ENCODE measurements at regions not wholly inside any gene's neighbourhood (a gene's known extent, or its start where the extent isn't known, plus 50 kb on each side); places are given as distances from the start of the nearest gene placed in this dataset.

GRCh38 chr11:116240710-116241109 is 532.1 kb downstream of the BUD13 start:
- TF ChIP-seq NFIC (IDR thresholded peaks at IDR 0.05) = no peak
- TF ChIP-seq, protein P1, sequence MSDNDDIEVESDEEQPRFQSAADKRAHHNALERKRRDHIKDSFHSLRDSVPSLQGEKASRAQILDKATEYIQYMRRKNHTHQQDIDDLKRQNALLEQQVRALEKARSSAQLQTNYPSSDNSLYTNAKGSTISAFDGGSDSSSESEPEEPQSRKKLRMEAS (IDR thresholded peaks at IDR 0.05) = no peak
- no peak for TF ChIP-seq ZBTB7A (IDR thresholded peaks at IDR 0.05; ENCODE audit: low read depth)
- TF ChIP-seq, protein P2, sequence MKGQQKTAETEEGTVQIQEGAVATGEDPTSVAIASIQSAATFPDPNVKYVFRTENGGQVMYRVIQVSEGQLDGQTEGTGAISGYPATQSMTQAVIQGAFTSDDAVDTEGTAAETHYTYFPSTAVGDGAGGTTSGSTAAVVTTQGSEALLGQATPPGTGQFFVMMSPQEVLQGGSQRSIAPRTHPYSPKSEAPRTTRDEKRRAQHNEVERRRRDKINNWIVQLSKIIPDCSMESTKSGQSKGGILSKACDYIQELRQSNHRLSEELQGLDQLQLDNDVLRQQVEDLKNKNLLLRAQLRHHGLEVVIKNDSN (IDR thresholded peaks at IDR 0.05) = no peak
- no peak for TF ChIP-seq TEAD4 (IDR thresholded peaks at IDR 0.05)
- no peak for TF ChIP-seq FOXM1 (IDR thresholded peaks at IDR 0.05; ENCODE audit: borderline replicate concordance, low read depth)
- TF ChIP-seq CEBPB (IDR thresholded peaks at IDR 0.05) = no peak
- no peak for TF ChIP-seq TCF12 (IDR thresholded peaks at IDR 0.05; ENCODE audit: low read depth)

DNA sequence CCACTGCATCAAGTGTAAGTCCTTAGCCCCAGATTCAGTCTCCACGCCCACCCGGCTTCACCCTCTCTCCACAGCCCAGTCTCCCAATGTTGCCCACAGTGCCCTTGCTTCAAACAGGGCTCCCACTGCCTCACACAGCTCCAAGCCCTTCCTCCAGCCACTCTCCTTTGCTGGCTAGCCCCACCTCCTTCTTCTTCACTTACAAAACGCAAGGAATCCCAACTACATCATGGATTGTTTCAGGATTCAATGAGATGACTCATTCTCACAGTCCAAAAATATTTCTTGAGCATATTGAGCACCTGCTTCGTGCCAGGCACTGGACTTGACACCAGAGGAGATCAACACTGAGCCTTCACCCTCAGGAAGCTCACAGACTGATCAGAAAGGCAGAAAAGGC is 533.5 kb downstream of the BUD13 start:
- TF ChIP-seq, protein P1 (IDR thresholded peaks at IDR 0.05) = no peak
- TF ChIP-seq TAF1 (IDR thresholded peaks at IDR 0.05; ENCODE audit: low read depth) (no peak), CEBPB (IDR thresholded peaks at IDR 0.05) (no peak), TCF12 (IDR thresholded peaks at IDR 0.05; ENCODE audit: low read depth) (no peak), NFIC (IDR thresholded peaks at IDR 0.05) (no peak), TEAD4 (IDR thresholded peaks at IDR 0.05) (no peak), RAD21 (IDR thresholded peaks at IDR 0.05; ENCODE audit: low read depth) (no peak), EGR1 (IDR thresholded peaks at IDR 0.05) (no peak), FOXM1 (IDR thresholded peaks at IDR 0.05; ENCODE audit: borderline replicate concordance, low read depth) (no peak), EP300 (IDR thresholded peaks at IDR 0.05; ENCODE audit: borderline replicate concordance) (no peak), YY1 (IDR thresholded peaks at IDR 0.05; ENCODE audit: low read depth) (no peak)

- no peak for TF ChIP-seq TAF1 (IDR thresholded peaks at IDR 0.05; ENCODE audit: low read depth)
- TF ChIP-seq, protein P2 (IDR thresholded peaks at IDR 0.05) = no peak
Measured at GRCh38 chr11:116234989-116235568, 537.7 kb downstream of the BUD13 start.

GRCh38 chr11:116233561-116233960 is 539.2 kb downstream of the BUD13 start:
- TF ChIP-seq, protein P2 (IDR thresholded peaks at IDR 0.05) = no peak
- TF ChIP-seq CREB1 (IDR thresholded peaks at IDR 0.05; ENCODE audit: low read depth) (no peak), CEBPB (IDR thresholded peaks at IDR 0.05) (no peak), TEAD4 (IDR thresholded peaks at IDR 0.05) (no peak), EGR1 (IDR thresholded peaks at IDR 0.05) (no peak), EP300 (IDR thresholded peaks at IDR 0.05; ENCODE audit: borderline replicate concordance) (no peak), TCF12 (IDR thresholded peaks at IDR 0.05; ENCODE audit: low read depth) (no peak), FOXM1 (IDR thresholded peaks at IDR 0.05; ENCODE audit: borderline replicate concordance, low read depth) (no peak), ZBTB7A (IDR thresholded peaks at IDR 0.05; ENCODE audit: low read depth) (no peak)
- TF ChIP-seq, protein P1 (IDR thresholded peaks at IDR 0.05) = no peak

DNA sequence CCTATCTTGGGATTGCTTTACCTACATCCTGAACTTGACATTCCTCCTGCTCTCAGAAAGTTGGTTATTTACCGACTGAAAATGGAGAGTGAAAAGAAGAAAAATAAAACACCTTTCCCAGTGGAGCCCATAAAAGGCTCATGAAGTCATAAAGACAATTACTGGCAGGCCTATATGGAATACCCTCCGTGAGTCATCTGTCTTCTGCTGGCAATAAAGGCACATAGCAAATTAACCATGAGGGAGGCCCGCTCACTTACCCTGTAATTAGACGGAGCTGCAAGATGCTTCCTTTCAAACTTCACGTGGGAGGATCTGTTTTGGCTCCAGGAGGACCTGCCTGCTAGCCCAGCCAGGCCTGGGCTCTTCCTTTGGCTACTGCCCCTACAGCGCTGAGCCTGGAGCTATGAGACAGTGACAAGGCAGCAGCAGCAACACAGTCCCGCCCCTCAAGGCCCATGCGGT is 540.4 kb downstream of the BUD13 start:
- TF ChIP-seq RAD21 (IDR thresholded peaks at IDR 0.05; ENCODE audit: low read depth) (no peak), TCF12 (IDR thresholded peaks at IDR 0.05; ENCODE audit: low read depth) (no peak), YY1 (IDR thresholded peaks at IDR 0.05; ENCODE audit: low read depth) (no peak), FOXM1 (IDR thresholded peaks at IDR 0.05; ENCODE audit: borderline replicate concordance, low read depth) (no peak), NFIC (IDR thresholded peaks at IDR 0.05) (no peak), ZBTB7A (IDR thresholded peaks at IDR 0.05; ENCODE audit: low read depth) (no peak), TAF1 (IDR thresholded peaks at IDR 0.05; ENCODE audit: low read depth) (no peak), EP300 (IDR thresholded peaks at IDR 0.05; ENCODE audit: borderline replicate concordance) (no peak), CREB1 (IDR thresholded peaks at IDR 0.05; ENCODE audit: low read depth) (no peak), TEAD4 (IDR thresholded peaks at IDR 0.05) (no peak), CEBPB (IDR thresholded peaks at IDR 0.05) (no peak), EGR1 (IDR thresholded peaks at IDR 0.05) (no peak)
- TF ChIP-seq, protein P2 (IDR thresholded peaks at IDR 0.05) = no peak
- TF ChIP-seq, protein P3, sequence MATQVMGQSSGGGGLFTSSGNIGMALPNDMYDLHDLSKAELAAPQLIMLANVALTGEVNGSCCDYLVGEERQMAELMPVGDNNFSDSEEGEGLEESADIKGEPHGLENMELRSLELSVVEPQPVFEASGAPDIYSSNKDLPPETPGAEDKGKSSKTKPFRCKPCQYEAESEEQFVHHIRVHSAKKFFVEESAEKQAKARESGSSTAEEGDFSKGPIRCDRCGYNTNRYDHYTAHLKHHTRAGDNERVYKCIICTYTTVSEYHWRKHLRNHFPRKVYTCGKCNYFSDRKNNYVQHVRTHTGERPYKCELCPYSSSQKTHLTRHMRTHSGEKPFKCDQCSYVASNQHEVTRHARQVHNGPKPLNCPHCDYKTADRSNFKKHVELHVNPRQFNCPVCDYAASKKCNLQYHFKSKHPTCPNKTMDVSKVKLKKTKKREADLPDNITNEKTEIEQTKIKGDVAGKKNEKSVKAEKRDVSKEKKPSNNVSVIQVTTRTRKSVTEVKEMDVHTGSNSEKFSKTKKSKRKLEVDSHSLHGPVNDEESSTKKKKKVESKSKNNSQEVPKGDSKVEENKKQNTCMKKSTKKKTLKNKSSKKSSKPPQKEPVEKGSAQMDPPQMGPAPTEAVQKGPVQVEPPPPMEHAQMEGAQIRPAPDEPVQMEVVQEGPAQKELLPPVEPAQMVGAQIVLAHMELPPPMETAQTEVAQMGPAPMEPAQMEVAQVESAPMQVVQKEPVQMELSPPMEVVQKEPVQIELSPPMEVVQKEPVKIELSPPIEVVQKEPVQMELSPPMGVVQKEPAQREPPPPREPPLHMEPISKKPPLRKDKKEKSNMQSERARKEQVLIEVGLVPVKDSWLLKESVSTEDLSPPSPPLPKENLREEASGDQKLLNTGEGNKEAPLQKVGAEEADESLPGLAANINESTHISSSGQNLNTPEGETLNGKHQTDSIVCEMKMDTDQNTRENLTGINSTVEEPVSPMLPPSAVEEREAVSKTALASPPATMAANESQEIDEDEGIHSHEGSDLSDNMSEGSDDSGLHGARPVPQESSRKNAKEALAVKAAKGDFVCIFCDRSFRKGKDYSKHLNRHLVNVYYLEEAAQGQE (IDR thresholded peaks at IDR 0.05; ENCODE audit: low read depth) = no peak
- TF ChIP-seq, protein P1 (IDR thresholded peaks at IDR 0.05) = no peak

DNA sequence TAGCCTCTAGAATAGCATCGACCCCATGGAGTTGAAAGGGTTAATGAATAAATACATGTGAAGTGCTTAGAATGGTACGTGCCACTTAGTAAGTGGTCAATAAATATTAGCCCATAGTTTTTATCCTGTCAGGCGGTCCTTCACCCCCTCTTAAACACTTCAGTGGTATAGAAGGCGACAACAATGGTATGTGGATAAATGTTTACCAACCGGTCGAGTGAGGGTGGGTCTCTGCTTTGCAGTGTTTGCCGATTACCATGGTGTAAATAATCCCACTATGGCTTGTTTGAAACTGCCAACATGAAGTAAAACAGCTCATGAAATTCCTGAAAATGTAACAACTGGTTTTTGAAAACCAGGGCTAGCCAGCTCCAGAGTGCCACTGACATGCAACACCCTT is 541.2 kb downstream of the BUD13 start:
- TF ChIP-seq NFIC (IDR thresholded peaks at IDR 0.05) = no peak
- TF ChIP-seq TAF1 (IDR thresholded peaks at IDR 0.05; ENCODE audit: low read depth) = no peak
- TF ChIP-seq, protein P1 (IDR thresholded peaks at IDR 0.05) = no peak
- no peak for TF ChIP-seq YY1 (IDR thresholded peaks at IDR 0.05; ENCODE audit: low read depth)
- no peak for TF ChIP-seq FOXM1 (IDR thresholded peaks at IDR 0.05; ENCODE audit: borderline replicate concordance, low read depth)
- TF ChIP-seq, protein P3 (IDR thresholded peaks at IDR 0.05; ENCODE audit: low read depth) = no peak
- TF ChIP-seq, protein P2 (IDR thresholded peaks at IDR 0.05) = no peak
- TF ChIP-seq EP300 (IDR thresholded peaks at IDR 0.05; ENCODE audit: borderline replicate concordance) = no peak
- TF ChIP-seq CREB1 (IDR thresholded peaks at IDR 0.05; ENCODE audit: low read depth) = no peak
- no peak for TF ChIP-seq CEBPB (IDR thresholded peaks at IDR 0.05)
- no peak for TF ChIP-seq ZBTB7A (IDR thresholded peaks at IDR 0.05; ENCODE audit: low read depth)
- TF ChIP-seq TCF12 (IDR thresholded peaks at IDR 0.05; ENCODE audit: low read depth) = no peak
- no peak for TF ChIP-seq EGR1 (IDR thresholded peaks at IDR 0.05)
- no peak for TF ChIP-seq TEAD4 (IDR thresholded peaks at IDR 0.05)
- TF ChIP-seq RAD21 (IDR thresholded peaks at IDR 0.05; ENCODE audit: low read depth) = no peak

Data from Ishikawa (cell line).